ENCODE measurements at regions not wholly inside any gene's neighbourhood (a gene's known extent, or its start where the extent isn't known, plus 50 kb on each side); places are given as distances from the start of the nearest gene placed in this dataset.
"Not testable (repeated sequence)": the region's sequence is repeated elsewhere in the genome, so short reads cannot be mapped to it uniquely, and the experiment has no call there.

DNA sequence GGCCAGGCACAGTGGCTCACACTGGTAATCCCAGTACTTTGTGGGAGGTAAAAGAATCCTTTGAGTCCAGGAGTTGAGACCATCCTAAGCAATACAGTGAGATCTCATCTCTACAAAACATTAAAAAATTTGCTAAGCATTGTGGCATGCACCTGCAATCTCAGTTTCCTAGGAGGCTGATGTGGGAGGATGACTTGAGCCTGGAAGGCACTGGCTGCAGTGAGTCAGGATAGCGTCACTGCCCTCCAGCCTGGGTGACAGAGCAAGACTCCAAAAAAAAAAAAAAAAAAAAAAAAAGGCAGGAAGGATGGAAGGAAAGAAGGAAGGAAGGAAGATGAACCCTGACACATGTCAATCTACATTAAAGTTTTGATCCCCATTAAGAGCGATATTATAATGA lies 1452.2 kb upstream of the ACO1 start:
- peak; percentile 20 for DNase-seq
- H3K27me3 ChIP-seq: no peaks in the 10 kb centered on the region
- H3K36me3 ChIP-seq: no peaks in the 10 kb centered on the region
- TF ChIP-seq, protein P1, sequence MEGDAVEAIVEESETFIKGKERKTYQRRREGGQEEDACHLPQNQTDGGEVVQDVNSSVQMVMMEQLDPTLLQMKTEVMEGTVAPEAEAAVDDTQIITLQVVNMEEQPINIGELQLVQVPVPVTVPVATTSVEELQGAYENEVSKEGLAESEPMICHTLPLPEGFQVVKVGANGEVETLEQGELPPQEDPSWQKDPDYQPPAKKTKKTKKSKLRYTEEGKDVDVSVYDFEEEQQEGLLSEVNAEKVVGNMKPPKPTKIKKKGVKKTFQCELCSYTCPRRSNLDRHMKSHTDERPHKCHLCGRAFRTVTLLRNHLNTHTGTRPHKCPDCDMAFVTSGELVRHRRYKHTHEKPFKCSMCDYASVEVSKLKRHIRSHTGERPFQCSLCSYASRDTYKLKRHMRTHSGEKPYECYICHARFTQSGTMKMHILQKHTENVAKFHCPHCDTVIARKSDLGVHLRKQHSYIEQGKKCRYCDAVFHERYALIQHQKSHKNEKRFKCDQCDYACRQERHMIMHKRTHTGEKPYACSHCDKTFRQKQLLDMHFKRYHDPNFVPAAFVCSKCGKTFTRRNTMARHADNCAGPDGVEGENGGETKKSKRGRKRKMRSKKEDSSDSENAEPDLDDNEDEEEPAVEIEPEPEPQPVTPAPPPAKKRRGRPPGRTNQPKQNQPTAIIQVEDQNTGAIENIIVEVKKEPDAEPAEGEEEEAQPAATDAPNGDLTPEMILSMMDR (IDR thresholded peaks at IDR 0.05; ENCODE audit: low read depth, low read length): no peak
- no peaks in the 10 kb centered on the region for H3K9me3 ChIP-seq
- H3K4me3 ChIP-seq (ENCODE audit: low read depth, low read length): no peak overlapping the region
- no peaks in the 10 kb centered on the region; the same call in none of the 2 replicates for H3K4me1 ChIP-seq

GRCh38 chr9:30935730-30936129 lies 1448.7 kb upstream of the ACO1 start:
- no peaks in the 10 kb centered on the region; the same call in 1 of the 2 replicates for H3K4me1 ChIP-seq
- DNase-seq: no peak
- H3K27me3 ChIP-seq: no peaks in the 10 kb centered on the region
- no peaks in the 10 kb centered on the region for H3K9me3 ChIP-seq
- H3K36me3 ChIP-seq: no peaks in the 10 kb centered on the region
- TF ChIP-seq, protein P1 (IDR thresholded peaks at IDR 0.05; ENCODE audit: low read depth, low read length): no peak
- no peak overlapping the region for H3K4me3 ChIP-seq (ENCODE audit: low read depth, low read length)

- Histone ChIP-seq H3K9me3 (no peaks in the 10 kb centered on the region), H3K4me1 (no peaks in the 10 kb centered on the region; the same call in 1 of the 2 replicates), H3K27me3 (no peaks in the 10 kb centered on the region), H3K4me3 (ENCODE audit: low read depth, low read length) (no peak overlapping the region), H3K36me3 (no peaks in the 10 kb centered on the region)
- TF ChIP-seq, protein P1 (IDR thresholded peaks at IDR 0.05; ENCODE audit: low read depth, low read length): no peak
- DNase-seq: no peak
These were observed 1447.3 kb upstream of the ACO1 start for GRCh38 chr9:30937106-30937505.

GRCh38 chr9:30942852-30943251 lies 1441.6 kb upstream of the ACO1 start:
- DNase-seq; H3K36me3 ChIP-seq; H3K4me3 ChIP-seq (ENCODE audit: low read depth, low read length); H3K9me3 ChIP-seq; H3K4me1 ChIP-seq; H3K27me3 ChIP-seq: not testable (repeated sequence)

GRCh38 chr9:30943446-30944224 lies 1440.8 kb upstream of the ACO1 start:
- no peak overlapping the region for H3K4me3 ChIP-seq (ENCODE audit: low read depth, low read length)
- H3K27me3 ChIP-seq: no peaks in the 10 kb centered on the region
- no peaks in the 10 kb centered on the region for H3K9me3 ChIP-seq
- no peaks in the 10 kb centered on the region for H3K36me3 ChIP-seq
- no peaks in the 10 kb centered on the region for H3K4me1 ChIP-seq
- TF ChIP-seq, protein P1 (IDR thresholded peaks at IDR 0.05; ENCODE audit: low read depth, low read length): no peak
- no peak for DNase-seq

DNA sequence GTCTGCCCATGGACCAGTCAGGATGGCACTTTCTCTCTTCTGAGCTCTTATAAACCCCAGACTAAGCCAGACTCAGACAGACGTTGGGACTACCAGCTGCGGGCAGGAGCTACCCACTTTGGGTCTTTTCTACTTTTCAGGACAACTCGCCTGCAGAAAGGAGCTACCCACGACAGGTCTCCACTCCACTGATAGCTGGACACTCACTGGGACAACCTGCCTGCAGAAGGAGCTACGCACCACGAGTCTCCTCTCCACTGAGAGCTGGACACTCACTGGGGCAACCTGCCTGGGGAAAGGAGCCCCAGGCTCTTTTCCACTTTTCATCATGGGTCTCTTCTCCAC lies 1440.2 kb upstream of the ACO1 start:
- Histone ChIP-seq H3K4me1 (no peaks in the 10 kb centered on the region), H3K36me3 (no peaks in the 10 kb centered on the region), H3K27me3 (no peaks in the 10 kb centered on the region), H3K4me3 (ENCODE audit: low read depth, low read length) (no peak overlapping the region), H3K9me3 (no peaks in the 10 kb centered on the region)
- TF ChIP-seq, protein P1 (IDR thresholded peaks at IDR 0.05; ENCODE audit: low read depth, low read length): no peak
- DNase-seq: no peak
